Transverse colon (tissue), 4 donors: ENCODE measurements at regions not wholly inside any gene's neighbourhood (a gene's known extent, or its start where the extent isn't known, plus 50 kb on each side); places are given as distances from the start of the nearest gene placed in this dataset.

ENCODE experiments used
- DNase-seq: peaks from one replicate; pipeline ENCODE4 v3.0.0-alpha.2; 2019
- H3K27ac ChIP-seq, 4 donors: fragments of 200-600 bp; sonication (generic); 2 replicates each; pipeline ENCODE4 v1.5.1; 2016 to 2018; ENCODE audit warnings: inconsistent platforms in 4 of 4
- H3K27me3 ChIP-seq: fragments of 200-600 bp; sonication (generic); 2 replicates; pipeline ENCODE4 v1.5.1; 2017; ENCODE audit warnings: inconsistent platforms
- H3K36me3 ChIP-seq, 4 donors: fragments of 200-600 bp; sonication (generic); 2 replicates each; pipeline ENCODE4 v1.5.1; 2017 to 2019; ENCODE audit warnings: inconsistent platforms in 4 of 4
- H3K4me1 ChIP-seq, 4 donors: fragments of 200-600 bp; sonication (generic); 2 replicates each; pipeline ENCODE4 v1.5.1; 2017 to 2020; ENCODE audit warnings: inconsistent platforms in 4 of 4
- H3K4me3 ChIP-seq, 4 donors: fragments of 200-600 bp; sonication (generic); 1 replicate in 1 of 4; 2 replicates in 3 of 4; pipeline versions ENCODE4 v1.5.1 to v1.6.1; 2017 to 2019; ENCODE audit warnings: inconsistent platforms in 4 of 4
- H3K9me3 ChIP-seq, 2 donors: fragments of 200-600 bp; sonication (generic); 2 replicates each; pipeline ENCODE4 v1.5.1; 2017 to 2019; ENCODE audit warnings: inconsistent platforms in 2 of 2
- CTCF ChIP-seq, 5 experiments: fragments of 200-600 bp in 3 of 5; fragments of 450-650 bp in 2 of 5; sonication (generic) in 3 of 5; IDR thresholded peaks; 1 replicate in 2 of 5; 2 replicates in 3 of 5; pipeline ENCODE4 v1.5.1; 2016 to 2017; ENCODE audit warnings: antibody characterized with exemption in 5 of 5, inconsistent platforms in 3 of 5, mild to moderate bottlenecking in 2 of 5, moderate library complexity in 1 of 5
- EP300 ChIP-seq: sonication (generic); formaldehyde crosslinking; IDR thresholded peaks from one replicate; pipeline ENCODE4 v1.6.1; 2017; ENCODE audit warnings: antibody characterized with exemption, low read depth
- POLR2A ChIP-seq: fragments of 450-650 bp; IDR thresholded peaks from one replicate; pipeline ENCODE4 v1.6.1; 2016; ENCODE audit warnings: antibody characterized with exemption, mild to moderate bottlenecking, moderate library complexity
- POLR2AphosphoS5 ChIP-seq, 3 donors: sonication (generic); formaldehyde crosslinking; IDR thresholded peaks; one replicate each; pipeline ENCODE4 v1.6.1; 2016; ENCODE audit warnings: antibody characterized with exemption in 3 of 3
- WGBS, 2 donors: methylation state at CpG; one replicate each; pipeline ENCODE4 v1.1.5; 2018; ENCODE audit warnings: low coverage in 1 of 2; 5-methylcytosine and 5-hydroxymethylcytosine counted together
- in situ Hi-C, 4 donors: fragments of 200-750 bp; cut with MboI; loops; one replicate each; pipeline versions ENCODE4 v1.15.0 to v1.15.1; 2017; ENCODE audit warnings: low sequenced_read_pairs in 3 of 4, low pct_ligation_motif_present in 1 of 4, low pct_unique_long_range_greater_than_20kb in 1 of 4
- intact Hi-C: fragments of 100-400 bp; cut with DNase I; formaldehyde crosslinking; loops from one replicate; pipeline ENCODE4 v1.15.1; 2023; ENCODE audit warnings: low total_unique reads

GRCh38 chr4:125498981-125499380 lies 184.2 kb downstream of the FAT4 start:
- no peak for TF ChIP-seq CTCF (IDR thresholded peaks at IDR 0.05)
- TF ChIP-seq EP300, result no peak
- TF ChIP-seq POLR2AphosphoS5 (IDR thresholded peaks at IDR 0.05), result no peak
- TF ChIP-seq POLR2A, result no peak
- Histone ChIP-seq H3K36me3 (no peaks in the 10 kb centered on the region), H3K4me1 (no peaks in the 10 kb centered on the region), H3K9me3 (no peaks in the 10 kb centered on the region), H3K27me3 (no peaks in the 10 kb centered on the region), H3K27ac (no peak overlapping the region), H3K4me3 (no peak overlapping the region)
- intact Hi-C loops (no loop called here), in situ Hi-C loops (no loop called here)
- no peak for DNase-seq
- WGBS, 2 donors, result 64 to 65% methylated on average over 1 of the region's 1 CpG

- no peak overlapping the region for H3K4me3 ChIP-seq
- no peaks in the 10 kb centered on the region for H3K27me3 ChIP-seq
- no peaks in the 10 kb centered on the region for H3K36me3 ChIP-seq
- DNase-seq, result no peak
- 70 to 81% methylated on average over 3 of the region's 3 CpGs for WGBS, 2 donors
- TF ChIP-seq POLR2A (no peak), EP300 (no peak)
- in situ Hi-C loops (no loop called here), intact Hi-C loops (no loop called here)
- no peaks in the 10 kb centered on the region for H3K4me1 ChIP-seq
- H3K9me3 ChIP-seq, result no peaks in the 10 kb centered on the region
- no peak overlapping the region for H3K27ac ChIP-seq
Observed at GRCh38 chr4:125501090-125501489, 186.3 kb downstream of the FAT4 start.

- Histone ChIP-seq H3K27me3 (no peaks in the 10 kb centered on the region), H3K36me3 (no peaks in the 10 kb centered on the region), H3K4me3 (no peak overlapping the region), H3K4me1 (no peaks in the 10 kb centered on the region), H3K27ac (no peak overlapping the region), H3K9me3 (no peaks in the 10 kb centered on the region)
- 81 to 85% methylated on average over 4 of the region's 4 CpGs for WGBS, 2 donors
- no peak for DNase-seq
- intact Hi-C loops (no loop called here), in situ Hi-C loops (no loop called here)
- TF ChIP-seq POLR2AphosphoS5 (IDR thresholded peaks at IDR 0.05), result no peak
- TF ChIP-seq POLR2A, result no peak
Observed at GRCh38 chr4:125501568-125501967, 186.8 kb downstream of the FAT4 start.

- intact Hi-C loops (no loop called here), in situ Hi-C loops (no loop called here)
- no peak overlapping the region for H3K27ac ChIP-seq
- 61 to 70% methylated on average over 4 of the region's 4 CpGs for WGBS, 2 donors
- TF ChIP-seq POLR2AphosphoS5 (IDR thresholded peaks at IDR 0.05) (no peak), EP300 (no peak), CTCF (IDR thresholded peaks at IDR 0.05) (no peak), POLR2A (no peak)
- no peaks in the 10 kb centered on the region for H3K36me3 ChIP-seq
- DNase-seq, result no peak
- no peaks in the 10 kb centered on the region for H3K27me3 ChIP-seq
- no peaks in the 10 kb centered on the region for H3K9me3 ChIP-seq
- H3K4me3 ChIP-seq, result no peak overlapping the region
- no peaks in the 10 kb centered on the region for H3K4me1 ChIP-seq
Observed at GRCh38 chr4:125505621-125506020, 190.9 kb downstream of the FAT4 start.

GRCh38 chr4:125507141-125507540 lies 192.4 kb downstream of the FAT4 start:
- Histone ChIP-seq H3K9me3 (no peaks in the 10 kb centered on the region), H3K27me3 (no peaks in the 10 kb centered on the region), H3K4me3 (no peak overlapping the region), H3K27ac (no peak overlapping the region), H3K36me3 (no peaks in the 10 kb centered on the region), H3K4me1 (no peaks in the 10 kb centered on the region)
- no peak for TF ChIP-seq POLR2A
- TF ChIP-seq EP300, result no peak
- no peak for TF ChIP-seq POLR2AphosphoS5 (IDR thresholded peaks at IDR 0.05)
- TF ChIP-seq CTCF (IDR thresholded peaks at IDR 0.05), result no peak
- in situ Hi-C loops (no loop called here), intact Hi-C loops (no loop called here)
- no peak for DNase-seq
